ENCODE measurements at regions not wholly inside any gene's neighbourhood (a gene's known extent, or its start where the extent isn't known, plus 50 kb on each side); places are given as distances from the start of the nearest gene placed in this dataset.
"Not testable (repeated sequence)": the region's sequence is repeated elsewhere in the genome, so short reads cannot be mapped to it uniquely, and the experiment has no call there.

GRCh38 chr5:99054972-99055371, 126.2 kb upstream of the CHD1 start:
- Mint-ChIP-seq H3K4me1 (ENCODE audit: low read depth, unreplicated experiment) (peaks cover 10% of the 10 kb centered on the region), H3K36me3 (ENCODE audit: insufficient read depth, unreplicated experiment) (no peaks in the 10 kb centered on the region), H3K27me3 (ENCODE audit: unreplicated experiment) (no peaks in the 10 kb centered on the region), H3K9me3 (ENCODE audit: low read depth, unreplicated experiment) (no peaks in the 10 kb centered on the region), H3K4me3 (ENCODE audit: low read depth, unreplicated experiment) (no peak overlapping the region), H3K27ac (ENCODE audit: unreplicated experiment) (no peak overlapping the region)
- TF ChIP-seq, protein P1, sequence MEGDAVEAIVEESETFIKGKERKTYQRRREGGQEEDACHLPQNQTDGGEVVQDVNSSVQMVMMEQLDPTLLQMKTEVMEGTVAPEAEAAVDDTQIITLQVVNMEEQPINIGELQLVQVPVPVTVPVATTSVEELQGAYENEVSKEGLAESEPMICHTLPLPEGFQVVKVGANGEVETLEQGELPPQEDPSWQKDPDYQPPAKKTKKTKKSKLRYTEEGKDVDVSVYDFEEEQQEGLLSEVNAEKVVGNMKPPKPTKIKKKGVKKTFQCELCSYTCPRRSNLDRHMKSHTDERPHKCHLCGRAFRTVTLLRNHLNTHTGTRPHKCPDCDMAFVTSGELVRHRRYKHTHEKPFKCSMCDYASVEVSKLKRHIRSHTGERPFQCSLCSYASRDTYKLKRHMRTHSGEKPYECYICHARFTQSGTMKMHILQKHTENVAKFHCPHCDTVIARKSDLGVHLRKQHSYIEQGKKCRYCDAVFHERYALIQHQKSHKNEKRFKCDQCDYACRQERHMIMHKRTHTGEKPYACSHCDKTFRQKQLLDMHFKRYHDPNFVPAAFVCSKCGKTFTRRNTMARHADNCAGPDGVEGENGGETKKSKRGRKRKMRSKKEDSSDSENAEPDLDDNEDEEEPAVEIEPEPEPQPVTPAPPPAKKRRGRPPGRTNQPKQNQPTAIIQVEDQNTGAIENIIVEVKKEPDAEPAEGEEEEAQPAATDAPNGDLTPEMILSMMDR (IDR thresholded peaks at IDR 0.05; ENCODE audit: unreplicated experiment) = no peak
- BruUV-seq (replicated peaks) = no TSS peak
- intact Hi-C loops (cut with micrococcal nuclease; ENCODE audit: unreplicated experiment) = no loop called here
- CTCF ChIA-PET = no interaction called here
- DNase-seq = no peak

DNA sequence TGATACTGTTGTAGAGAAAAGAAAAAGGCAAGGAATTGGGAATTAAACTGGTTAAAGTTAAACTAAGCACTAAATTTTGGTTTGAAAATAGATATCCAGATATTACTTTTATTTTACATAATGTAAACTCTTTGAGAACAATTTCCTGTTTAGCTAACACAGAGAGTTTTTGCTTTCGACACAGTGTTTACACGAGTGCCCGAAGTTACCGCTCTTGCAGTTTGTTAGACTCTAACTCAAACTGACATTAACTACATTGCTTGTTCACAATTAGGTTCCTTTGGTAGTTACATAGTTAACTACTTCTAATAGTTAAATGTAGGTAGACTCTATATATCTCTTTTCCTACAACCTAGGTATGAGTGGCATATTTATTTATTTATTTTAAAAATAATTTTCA, 117.1 kb upstream of the CHD1 start:
- TF ChIP-seq, protein P1 (IDR thresholded peaks at IDR 0.05; ENCODE audit: unreplicated experiment) = no peak
- Mint-ChIP-seq H3K4me3 (ENCODE audit: low read depth, unreplicated experiment) (no peak overlapping the region), H3K27ac (ENCODE audit: unreplicated experiment) (no peak overlapping the region), H3K27me3 (ENCODE audit: unreplicated experiment) (no peaks in the 10 kb centered on the region), H3K4me1 (ENCODE audit: low read depth, unreplicated experiment) (no peaks in the 10 kb centered on the region), H3K36me3 (ENCODE audit: insufficient read depth, unreplicated experiment) (no peaks in the 10 kb centered on the region), H3K9me3 (ENCODE audit: low read depth, unreplicated experiment) (no peaks in the 10 kb centered on the region)
- BruUV-seq (replicated peaks) = no TSS peak
- CTCF ChIA-PET = no interaction called here
- no peak for DNase-seq
- intact Hi-C loops (cut with micrococcal nuclease; ENCODE audit: unreplicated experiment) = no loop called here

GRCh38 chr5:99043257-99043656, 114.5 kb upstream of the CHD1 start:
- H3K27ac Mint-ChIP-seq (ENCODE audit: unreplicated experiment); H3K4me1 Mint-ChIP-seq (ENCODE audit: low read depth, unreplicated experiment); BruUV-seq (replicated peaks); H3K36me3 Mint-ChIP-seq (ENCODE audit: insufficient read depth, unreplicated experiment); H3K4me3 Mint-ChIP-seq (ENCODE audit: low read depth, unreplicated experiment); CTCF ChIA-PET; DNase-seq; H3K27me3 Mint-ChIP-seq (ENCODE audit: unreplicated experiment); intact Hi-C loops (cut with micrococcal nuclease; ENCODE audit: unreplicated experiment): not testable (repeated sequence)
- H3K9me3 Mint-ChIP-seq (ENCODE audit: low read depth, unreplicated experiment) = peaks cover 12% of the 10 kb centered on the region

- Mint-ChIP-seq H3K4me1 (ENCODE audit: low read depth, unreplicated experiment) (peaks cover 38% of the 10 kb centered on the region), H3K9me3 (ENCODE audit: low read depth, unreplicated experiment) (peaks cover 13% of the 10 kb centered on the region), H3K36me3 (ENCODE audit: insufficient read depth, unreplicated experiment) (no peaks in the 10 kb centered on the region), H3K27ac (ENCODE audit: unreplicated experiment) (no peak overlapping the region), H3K27me3 (ENCODE audit: unreplicated experiment) (no peaks in the 10 kb centered on the region), H3K4me3 (ENCODE audit: low read depth, unreplicated experiment) (no peak overlapping the region)
- CTCF ChIA-PET = interaction anchor here (0.7 to 1.2 kb wide), 4 partner anchors 11 to 158 kb away, joined by 3 to 8 read pairs (median 4); no protein-coding TSS in a partner anchor
- DNase-seq = peak; percentile 78
- TF ChIP-seq, protein P1 (IDR thresholded peaks at IDR 0.05; ENCODE audit: unreplicated experiment) = no peak
- BruUV-seq (replicated peaks) = no TSS peak
- intact Hi-C loops (cut with micrococcal nuclease; ENCODE audit: unreplicated experiment) = loop anchor here (1.0 to 10.0 kb wide), 2 partner anchors 23 to 263 kb away; partner anchors contain the start of gene RGMB
These were observed 108.9 kb upstream of the CHD1 start for GRCh38 chr5:99037668-99038067.

- intact Hi-C loops (cut with micrococcal nuclease; ENCODE audit: unreplicated experiment) = loop anchor here (10.0 kb wide), 1 partner anchor 261 kb away; the partner anchor contains the start of gene RGMB
- TF ChIP-seq, protein P1 (IDR thresholded peaks at IDR 0.05; ENCODE audit: unreplicated experiment) = no peak
- Mint-ChIP-seq H3K27ac (ENCODE audit: unreplicated experiment) (no peak overlapping the region), H3K4me1 (ENCODE audit: low read depth, unreplicated experiment) (peaks cover 46% of the 10 kb centered on the region), H3K4me3 (ENCODE audit: low read depth, unreplicated experiment) (no peak overlapping the region), H3K9me3 (ENCODE audit: low read depth, unreplicated experiment) (peaks cover 13% of the 10 kb centered on the region), H3K27me3 (ENCODE audit: unreplicated experiment) (no peaks in the 10 kb centered on the region), H3K36me3 (ENCODE audit: insufficient read depth, unreplicated experiment) (no peaks in the 10 kb centered on the region)
- no peak for DNase-seq
- CTCF ChIA-PET = no interaction called here
- no TSS peak for BruUV-seq (replicated peaks)
These were observed 107.1 kb upstream of the CHD1 start for GRCh38 chr5:99035942-99036341.
